ENCODE measurements at regions not wholly inside any gene's neighbourhood (a gene's known extent, or its start where the extent isn't known, plus 50 kb on each side); places are given as distances from the start of the nearest gene placed in this dataset.

GRCh38 chr4:8754634-8755589 is 116.7 kb downstream of the HMX1 start:
- no peak for DNase-seq

- DNase-seq, result no peak
Measured at GRCh38 chr4:8748236-8748575, 123.4 kb downstream of the HMX1 start.

GRCh38 chr4:8747467-8748235 is 124.0 kb downstream of the HMX1 start:
- no peak for DNase-seq

DNA sequence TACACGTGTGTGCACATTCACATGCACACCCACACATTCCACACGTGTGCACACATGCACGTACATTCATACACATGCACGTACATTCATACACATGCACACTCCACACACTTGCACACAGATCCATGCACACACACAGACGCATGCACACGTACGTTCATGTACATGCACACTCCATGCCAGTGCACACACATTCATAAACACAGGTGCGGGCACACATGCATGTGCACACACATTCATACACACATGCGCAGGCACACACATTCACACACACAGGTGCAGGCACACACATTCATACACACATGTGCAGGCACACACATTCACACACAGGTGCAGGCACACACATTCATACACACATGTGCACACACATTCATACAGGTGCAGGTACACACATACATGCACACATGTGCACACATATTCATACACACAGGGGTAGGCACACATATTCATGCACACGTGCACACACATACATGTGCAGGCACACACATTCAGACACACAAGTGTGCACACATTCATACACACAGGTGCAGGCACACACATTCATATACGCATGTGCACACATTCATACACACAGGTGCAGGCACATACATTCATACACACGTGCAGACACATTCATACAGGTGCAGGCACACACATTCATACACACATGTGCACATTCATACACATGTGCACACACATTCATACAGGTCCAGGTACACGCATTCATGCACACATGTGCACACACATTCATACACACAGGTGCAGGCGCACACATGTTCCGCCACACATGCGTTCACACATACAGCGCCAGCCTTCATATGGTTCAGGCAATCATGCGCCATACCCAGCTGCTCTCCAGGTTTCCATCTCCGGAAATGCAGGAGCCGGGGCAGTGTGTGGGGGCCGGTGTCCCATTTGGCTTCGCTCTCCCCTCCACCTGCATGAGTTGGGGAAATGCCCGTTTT is 124.8 kb downstream of the HMX1 start:
- DNase-seq, result no peak

- DNase-seq, result no peak
Measured at GRCh38 chr4:8745826-8746225, 125.8 kb downstream of the HMX1 start.

- no peak for DNase-seq
Measured at GRCh38 chr4:8745005-8745790, 126.4 kb downstream of the HMX1 start.

GRCh38 chr4:8744083-8744805 is 127.4 kb downstream of the HMX1 start:
- no peak for DNase-seq

GRCh38 chr4:8742546-8742945 is 129.1 kb downstream of the HMX1 start:
- DNase-seq, result no peak

- DNase-seq, result no peak
Measured at GRCh38 chr4:8741513-8742226, 130.0 kb downstream of the HMX1 start.

DNA sequence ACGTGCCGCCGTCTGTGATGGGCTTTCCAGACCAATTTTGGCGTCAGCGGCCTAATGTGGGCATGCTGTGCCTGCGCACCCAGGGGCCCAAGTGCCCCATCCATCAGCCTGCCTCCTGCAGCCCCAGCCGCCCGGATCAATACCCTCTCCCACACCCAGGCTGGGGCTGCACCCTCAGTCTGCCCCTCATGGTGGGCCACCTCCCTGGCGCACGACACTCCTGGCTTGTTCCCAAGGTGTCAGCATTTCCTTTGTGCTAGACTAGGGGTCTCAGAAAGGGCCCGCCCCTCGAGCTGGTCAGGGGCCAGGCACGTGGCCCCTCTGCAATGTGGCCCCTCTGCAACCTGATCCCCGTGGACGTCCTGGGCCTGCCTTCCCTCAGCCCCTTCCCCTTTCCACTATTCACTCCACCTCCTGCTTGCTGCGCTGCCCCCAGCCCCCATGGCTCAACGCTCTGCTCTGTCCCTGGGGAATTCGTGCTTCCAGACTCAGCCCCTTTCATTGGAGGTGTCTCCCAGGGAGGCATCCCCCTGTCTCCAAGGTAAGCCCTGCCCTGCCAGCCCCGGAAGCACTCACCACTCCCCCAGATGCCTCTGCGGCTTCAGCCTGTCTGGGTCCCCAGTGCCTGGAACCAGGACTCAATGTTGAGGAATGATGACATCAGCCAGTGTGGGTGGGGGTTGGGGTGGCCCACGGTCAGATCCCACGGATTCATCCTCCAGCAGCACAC is 130.8 kb downstream of the HMX1 start:
- no peak for DNase-seq

DNA sequence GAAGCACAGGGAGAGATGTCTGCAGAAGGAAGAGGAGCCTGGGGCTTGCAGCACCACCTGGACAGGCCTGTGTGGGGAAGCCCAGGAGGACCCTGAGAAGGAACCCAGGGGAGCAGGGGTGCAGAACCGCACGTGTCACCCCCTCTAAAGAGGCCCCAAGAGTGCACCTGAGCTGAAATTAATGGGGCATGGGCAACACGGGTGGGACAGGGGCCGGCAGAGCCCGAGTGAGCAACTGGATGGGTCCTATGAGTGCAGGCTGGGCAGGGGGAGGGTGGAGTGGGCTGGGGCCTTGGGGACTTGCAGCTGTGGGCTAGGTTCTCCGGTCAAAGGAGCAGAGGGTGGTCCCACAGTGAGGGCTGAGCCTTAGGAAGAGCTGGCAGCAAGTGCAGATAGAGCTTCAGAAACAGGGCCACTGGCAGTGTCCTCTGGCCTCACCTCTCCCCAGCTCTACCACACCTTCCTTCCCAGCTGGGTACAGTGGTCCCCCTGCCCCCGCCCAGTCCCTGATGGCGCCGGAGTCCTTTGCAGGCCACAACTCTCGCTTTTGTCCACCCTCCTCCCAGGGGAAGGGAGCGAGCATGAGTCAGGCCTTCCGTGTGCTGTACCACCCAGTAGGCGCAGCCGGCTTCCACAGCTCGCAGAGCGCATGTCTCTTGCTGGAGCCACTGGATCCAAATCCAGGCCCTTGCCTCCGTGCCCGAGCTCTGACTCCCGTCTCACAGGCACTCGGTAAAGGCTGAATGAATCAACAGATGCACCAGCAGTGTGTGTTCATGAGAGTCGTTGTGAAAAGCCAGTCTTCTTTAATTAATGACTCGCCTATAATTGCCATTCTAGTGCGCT is 131.6 kb downstream of the HMX1 start:
- DNase-seq, result no peak

GRCh38 chr4:8739317-8739716 is 132.3 kb downstream of the HMX1 start:
- DNase-seq, result no peak

- DNase-seq, result no peak
Measured at GRCh38 chr4:8738471-8738931, 133.1 kb downstream of the HMX1 start.

- DNase-seq, result no peak
Measured at GRCh38 chr4:8737601-8738279, 133.9 kb downstream of the HMX1 start.

- DNase-seq, result no peak
Measured at GRCh38 chr4:8737075-8737474, 134.6 kb downstream of the HMX1 start.

DNA sequence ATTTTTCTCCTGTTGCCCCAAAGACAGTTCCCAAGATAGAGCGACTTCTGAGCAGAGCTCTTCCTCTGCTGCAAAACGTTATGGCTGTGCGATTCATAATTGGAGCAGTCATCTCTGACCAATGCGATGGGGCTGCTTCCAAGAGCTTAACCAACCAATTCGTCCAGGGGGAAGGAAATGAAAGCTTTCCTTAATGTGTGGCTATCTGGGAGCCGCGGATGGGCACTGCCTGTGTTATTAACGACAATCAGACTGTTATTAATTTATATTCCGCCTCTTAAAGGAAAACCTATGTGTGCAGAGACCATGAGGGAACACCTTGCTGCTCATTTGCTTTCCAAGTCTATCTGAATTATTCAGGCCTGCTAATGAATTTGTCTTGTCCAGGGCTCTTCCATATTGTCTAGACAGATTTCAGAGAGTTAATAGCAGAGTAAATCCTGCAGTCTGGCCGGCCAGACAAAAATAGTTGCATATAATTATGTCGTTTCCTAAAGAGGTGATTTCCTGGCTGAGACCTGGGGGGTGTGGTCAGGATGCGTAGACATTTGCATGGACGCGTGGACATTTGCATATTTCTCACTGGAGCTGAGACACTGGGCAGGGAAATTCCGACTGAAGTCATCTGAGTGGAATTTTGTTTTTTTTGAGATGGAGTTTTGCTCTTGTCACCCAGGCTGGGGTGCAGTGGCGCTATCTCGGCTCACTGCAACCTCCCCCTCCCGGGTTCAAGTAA is 135.4 kb downstream of the HMX1 start:
- peak; percentile 3 for DNase-seq

GRCh38 chr4:8735236-8736089 is 136.2 kb downstream of the HMX1 start:
- no peak for DNase-seq
